RCC 7860 (cell line): ENCODE measurements at regions not wholly inside any gene's neighbourhood (a gene's known extent, or its start where the extent isn't known, plus 50 kb on each side); places are given as distances from the start of the nearest gene placed in this dataset.

Experiments
- DNase-seq: peaks from one replicate; pipeline ENCODE4 v3.0.0-alpha.2; 2015; ENCODE audit warnings: low spot score
- FAIRE-seq: peaks from 2 replicates; lab custom pipeline; 2012; peaks lifted over from hg19 to GRCh38; lab: Jason Lieb, UNC

DNA sequence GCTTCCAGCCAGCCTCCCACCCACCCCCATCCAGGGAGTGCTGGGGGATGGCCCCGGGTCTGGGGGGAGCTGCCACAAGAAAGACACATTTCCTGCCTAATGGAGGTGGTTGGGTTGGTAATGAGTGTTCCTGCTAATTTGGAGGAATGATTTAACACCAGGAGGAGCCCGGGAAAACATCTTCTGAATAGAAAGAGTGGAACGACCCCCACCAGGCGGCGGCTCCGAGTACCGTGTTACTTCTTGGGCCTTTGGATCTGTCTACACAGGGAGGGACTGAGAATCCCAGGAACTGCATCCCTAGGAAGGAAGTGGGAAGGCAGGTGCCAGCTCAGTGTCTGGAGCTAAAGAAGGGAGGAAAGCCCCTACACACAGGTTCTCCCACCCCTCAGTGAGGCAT, 64.6 kb downstream of the TSPAN17 start:
- no peak for DNase-seq
- FAIRE-seq, result no peak

DNA sequence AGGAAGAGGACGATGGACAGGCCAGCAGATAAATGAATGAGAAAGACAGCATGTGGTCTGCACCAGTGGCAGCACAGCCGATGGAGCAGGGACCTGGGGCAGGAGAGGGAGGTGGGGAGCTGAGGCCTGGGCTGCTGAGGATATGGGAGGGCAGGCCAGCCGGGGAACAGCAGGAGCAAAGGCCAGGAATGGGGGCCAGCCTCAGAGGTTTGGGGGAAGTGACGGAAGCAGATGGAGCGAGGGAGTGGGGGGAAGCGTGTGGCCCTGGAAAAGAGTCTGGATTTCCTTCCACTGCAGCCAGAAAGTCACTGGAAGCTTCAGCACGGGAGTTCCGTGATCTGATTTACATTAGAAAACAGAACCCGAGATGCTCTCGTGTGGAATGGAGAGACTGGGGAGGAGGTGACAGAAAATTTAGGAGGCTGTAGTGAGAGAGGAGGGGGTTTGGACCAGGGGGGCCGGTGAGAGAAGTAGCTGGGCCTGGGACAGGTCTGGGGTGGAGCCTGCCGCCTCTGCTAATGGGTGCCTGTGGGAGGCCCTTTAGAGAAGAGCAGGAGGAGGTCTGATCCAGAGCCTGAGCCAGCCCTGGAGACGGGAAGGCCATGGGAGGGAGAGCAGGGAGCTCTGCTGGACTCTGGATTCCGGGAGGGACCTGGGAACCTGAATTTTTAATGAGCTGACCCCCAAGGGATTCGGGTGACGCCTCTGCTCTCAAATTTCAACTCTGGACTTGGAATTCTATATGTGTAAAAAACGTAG, 65.4 kb downstream of the TSPAN17 start:
- no peak for DNase-seq
- no peak for FAIRE-seq

DNA sequence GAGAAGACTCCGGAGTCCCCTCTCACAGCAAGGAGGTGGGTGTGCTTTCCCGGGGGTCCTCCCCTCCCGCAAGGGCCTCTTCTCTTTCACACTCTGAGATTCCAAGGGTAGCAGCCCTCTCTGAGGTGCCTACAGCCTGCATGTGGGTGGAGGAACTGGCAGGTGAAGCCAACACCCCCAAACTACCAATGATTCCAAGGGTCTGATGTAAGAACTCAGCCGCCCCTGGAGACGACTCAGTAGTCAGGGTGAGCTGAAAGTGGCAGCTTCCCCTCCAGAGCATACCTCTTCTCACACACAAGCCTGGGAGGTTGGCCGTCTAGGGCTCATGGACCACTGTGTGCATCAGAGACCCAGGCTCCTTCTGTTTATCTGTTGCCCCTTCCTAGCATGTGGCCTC, 66.1 kb downstream of the TSPAN17 start:
- DNase-seq, result no peak
- no peak for FAIRE-seq

DNA sequence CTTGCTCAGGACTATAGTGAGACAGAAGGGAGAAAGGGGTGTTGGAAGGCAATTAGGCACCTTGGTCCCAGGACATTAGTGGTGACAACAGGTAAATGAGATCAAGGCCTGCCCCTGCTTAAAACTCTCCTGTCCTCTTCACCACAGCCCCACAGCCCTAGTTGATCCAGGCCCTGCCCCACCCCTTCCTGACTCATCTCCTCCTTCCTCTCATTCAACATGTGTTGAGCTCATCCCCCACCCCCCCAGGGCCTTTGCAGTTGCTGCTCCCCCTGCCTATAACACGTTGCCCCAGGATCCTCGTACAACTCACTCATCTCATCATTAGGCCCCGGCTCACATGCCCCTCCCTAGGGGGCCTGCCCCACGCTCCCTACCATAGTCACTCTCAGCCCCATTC, 66.8 kb downstream of the TSPAN17 start:
- DNase-seq, result no peak
- no peak for FAIRE-seq

- DNase-seq (peak; percentile 10), FAIRE-seq (no peak)
These were observed 69.0 kb downstream of the TSPAN17 start for GRCh38 chr5:176716320-176716719.

DNA sequence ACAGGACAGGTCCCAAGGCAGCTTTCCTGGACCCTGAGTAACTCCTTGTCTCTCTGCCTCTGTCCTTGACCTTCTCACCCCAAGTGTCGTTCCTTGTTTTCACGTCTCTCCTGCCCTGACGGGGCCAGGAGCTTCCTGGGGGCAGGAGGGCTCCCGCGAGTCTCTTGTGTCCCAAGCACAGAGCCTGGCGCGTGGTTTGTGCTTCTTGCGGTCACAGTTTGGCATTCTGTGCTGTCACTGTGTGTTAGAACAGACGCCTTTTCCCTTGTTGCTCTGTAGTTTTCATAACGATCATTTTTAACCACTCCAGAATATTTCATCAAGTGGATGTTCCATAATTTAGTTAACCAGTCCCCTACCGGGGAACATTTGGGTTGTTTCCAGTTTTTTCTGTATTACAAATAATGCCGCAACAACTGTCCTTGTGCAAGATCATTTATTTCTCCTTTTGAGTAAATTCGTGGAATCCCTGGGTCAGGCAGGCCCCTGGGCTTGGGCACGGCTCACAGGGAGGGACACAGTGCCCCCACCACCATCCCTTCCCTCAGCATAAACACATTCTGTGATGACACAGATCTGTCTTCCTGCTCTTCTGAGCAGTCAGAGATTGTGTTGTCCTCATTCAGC, 71.9 kb downstream of the TSPAN17 start:
- DNase-seq, result no peak
- no peak for FAIRE-seq

GRCh38 chr5:176721509-176721908, 74.2 kb downstream of the TSPAN17 start:
- no peak for FAIRE-seq
- DNase-seq, result no peak

DNA sequence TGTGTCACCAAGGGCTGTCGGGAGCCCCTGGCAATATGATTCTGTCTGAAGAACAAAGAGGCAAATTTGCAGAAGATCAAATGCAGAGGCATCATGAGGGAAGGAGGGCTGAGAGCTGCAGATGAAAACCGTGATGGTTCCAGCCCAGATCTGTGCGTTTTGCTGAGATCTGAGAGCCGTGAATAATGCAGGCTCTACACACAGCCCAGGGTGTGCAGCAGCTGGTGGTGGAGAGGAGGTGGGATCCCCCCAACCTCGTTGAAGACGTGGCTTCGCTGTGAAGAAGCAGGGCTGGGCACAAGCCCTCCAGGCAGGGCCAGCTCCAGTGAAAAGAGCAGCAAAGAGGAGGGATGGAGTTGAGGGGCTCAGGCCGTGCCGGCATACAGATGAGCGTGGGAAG, 75.5 kb downstream of the TSPAN17 start:
- FAIRE-seq (no peak), DNase-seq (no peak)

DNA sequence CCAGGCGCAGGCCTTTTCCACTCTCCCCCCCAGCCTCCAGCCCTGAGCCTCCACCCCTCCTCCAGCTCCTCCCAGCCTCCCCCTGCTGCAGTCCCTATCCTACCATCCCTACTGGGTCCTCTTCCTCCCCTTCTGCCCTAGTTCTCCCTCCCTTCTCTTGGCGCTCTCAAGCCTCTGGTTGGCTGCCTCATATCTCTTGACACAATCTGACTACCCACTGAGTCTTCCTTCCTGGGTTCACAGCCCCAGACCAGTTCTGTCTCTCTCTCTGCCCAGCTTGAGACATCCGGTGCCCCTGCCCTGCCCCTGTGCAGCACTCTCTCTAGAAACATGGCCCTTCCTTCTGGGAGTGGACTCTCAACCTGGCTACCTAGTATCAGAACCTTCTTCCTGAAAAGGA, 76.2 kb downstream of the TSPAN17 start:
- FAIRE-seq (no peak), DNase-seq (no peak)

GRCh38 chr5:176724472-176724871, 77.2 kb downstream of the TSPAN17 start:
- DNase-seq (no peak), FAIRE-seq (no peak)

DNA sequence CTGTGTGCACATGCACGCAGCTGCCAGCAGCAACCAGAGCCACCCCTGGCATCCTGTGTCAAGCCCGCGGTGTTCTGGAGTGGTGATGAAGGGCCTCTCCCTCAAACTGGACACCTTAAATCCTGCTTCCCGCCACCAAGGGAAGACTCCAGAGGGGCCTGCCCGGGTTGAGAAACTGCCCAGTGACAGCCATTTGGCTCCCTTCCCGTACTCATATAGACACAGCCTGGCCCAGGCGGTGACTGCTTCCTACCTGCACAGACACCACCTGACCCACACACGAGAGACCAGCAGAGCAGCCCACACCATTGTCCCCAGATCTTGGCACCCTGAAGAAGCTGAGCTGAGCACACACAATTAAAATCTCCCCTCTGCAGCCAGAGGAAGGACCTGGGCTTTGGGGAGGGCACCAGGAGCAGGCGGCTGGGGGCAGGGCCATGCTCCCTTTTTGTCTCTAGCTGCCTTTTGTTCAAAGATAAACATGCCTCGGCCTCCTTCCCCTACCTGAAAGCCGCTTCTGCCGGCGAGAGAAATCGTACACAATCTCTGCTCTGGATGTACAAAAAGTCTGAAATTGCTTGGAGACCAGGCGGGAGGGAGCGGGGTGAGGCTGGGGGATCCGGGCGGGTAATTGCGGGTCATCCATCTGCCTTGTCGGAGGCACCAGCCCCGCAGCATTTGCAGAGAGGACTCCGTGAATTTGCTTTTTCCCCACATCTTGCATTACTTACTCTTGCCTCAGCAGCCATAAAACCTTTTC, 78.4 kb downstream of the TSPAN17 start:
- FAIRE-seq (no peak), DNase-seq (no peak)

DNA sequence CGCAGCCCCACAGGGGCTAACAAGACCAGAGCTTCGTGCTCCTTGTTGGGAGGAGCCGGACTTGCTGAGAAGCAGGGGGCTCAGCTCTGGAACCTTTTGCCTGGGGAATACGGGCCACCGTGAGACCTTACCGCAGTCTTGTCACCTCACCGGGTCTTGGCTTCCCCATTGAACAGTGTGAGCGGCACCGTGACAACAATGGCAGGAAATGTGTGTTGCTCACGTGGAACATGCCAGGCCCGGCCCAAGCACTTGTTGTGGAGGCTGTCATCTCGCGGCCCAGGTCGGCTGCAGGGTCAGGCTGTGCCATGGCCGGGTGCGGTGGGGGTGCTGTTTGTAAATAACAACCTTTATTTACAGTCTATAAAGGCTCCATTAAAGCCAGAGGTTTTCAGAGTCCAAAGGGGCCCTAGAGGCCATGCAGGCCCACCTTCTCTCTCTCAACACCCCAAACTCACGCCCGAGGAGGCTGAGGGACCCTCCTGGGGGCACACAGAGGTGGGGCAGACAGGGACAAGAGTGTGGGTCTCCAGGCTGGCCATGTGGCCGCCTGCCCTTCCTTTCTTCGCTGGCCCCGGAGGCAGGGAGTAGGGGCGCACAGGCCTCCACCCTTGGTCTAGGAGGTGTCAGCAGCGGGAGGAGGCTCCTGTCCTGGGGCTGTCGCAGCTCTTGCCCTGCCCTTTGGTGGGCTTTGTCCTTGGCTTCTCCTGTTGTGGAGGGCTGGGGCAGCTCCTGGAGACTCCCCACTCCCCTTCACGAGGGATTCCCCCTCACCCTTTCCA, 79.7 kb downstream of the TSPAN17 start:
- no peak for FAIRE-seq
- no peak for DNase-seq

GRCh38 chr5:176727528-176727900, 80.2 kb downstream of the TSPAN17 start:
- FAIRE-seq, result no peak
- DNase-seq, result no peak

GRCh38 chr5:176727983-176728675, 80.8 kb downstream of the TSPAN17 start:
- FAIRE-seq (no peak), DNase-seq (no peak)

GRCh38 chr5:176728831-176729251, 81.5 kb upstream of the UNC5A start:
- DNase-seq, result no peak

GRCh38 chr5:176730815-176731475, 79.4 kb upstream of the UNC5A start:
- no peak for DNase-seq
- FAIRE-seq, result no peak

More at GRCh38 chr5:176728831-176729251, 81.5 kb upstream of the UNC5A start:
- FAIRE-seq, result no peak

GRCh38 chr5:176731506-176732160, 78.7 kb upstream of the UNC5A start:
- DNase-seq (no peak), FAIRE-seq (no peak)

GRCh38 chr5:176732306-176732705, 78.1 kb upstream of the UNC5A start:
- no peak for DNase-seq
- no peak for FAIRE-seq

- FAIRE-seq (no peak), DNase-seq (no peak)
These were observed 77.5 kb upstream of the UNC5A start for GRCh38 chr5:176732736-176733405.
